HepG2 (cell line): ENCODE measurements at regions not wholly inside any gene's neighbourhood (a gene's known extent, or its start where the extent isn't known, plus 50 kb on each side); places are given as distances from the start of the nearest gene placed in this dataset.

Experiments
- CREB1 ChIP-seq, 2 experiments: fragments of 450-650 bp in 1 of 2; IDR thresholded peaks; 2 replicates each; pipeline ENCODE4 v1.6.1; 2016 to 2017; ENCODE audit warnings: control low read depth in 1 of 2, mild to moderate bottlenecking in 1 of 2, missing compliant biosample characterization in 1 of 2, missing genetic modification characterization in 1 of 2
- GTF2F1 ChIP-seq: fragments of 150-350 bp; IDR thresholded peaks from 2 replicates; pipeline ENCODE4 v1.6.1; 2014; ENCODE audit warnings: low read length
- RFX5 ChIP-seq: IDR thresholded peaks from 2 replicates; pipeline ENCODE4 v1.6.1; 2011; ENCODE audit warnings: low read depth, low read length, improper control_type of control experiment
- SP1 ChIP-seq, 2 experiments: fragments of 450-650 bp in 1 of 2; sonication (generic) in 1 of 2; formaldehyde crosslinking in 1 of 2; IDR thresholded peaks; 2 replicates each; pipeline versions ENCODE4 v1.4.0 to v1.6.1; 2016 to 2020; ENCODE audit warnings: missing genetic modification reagents in 1 of 2

DNA sequence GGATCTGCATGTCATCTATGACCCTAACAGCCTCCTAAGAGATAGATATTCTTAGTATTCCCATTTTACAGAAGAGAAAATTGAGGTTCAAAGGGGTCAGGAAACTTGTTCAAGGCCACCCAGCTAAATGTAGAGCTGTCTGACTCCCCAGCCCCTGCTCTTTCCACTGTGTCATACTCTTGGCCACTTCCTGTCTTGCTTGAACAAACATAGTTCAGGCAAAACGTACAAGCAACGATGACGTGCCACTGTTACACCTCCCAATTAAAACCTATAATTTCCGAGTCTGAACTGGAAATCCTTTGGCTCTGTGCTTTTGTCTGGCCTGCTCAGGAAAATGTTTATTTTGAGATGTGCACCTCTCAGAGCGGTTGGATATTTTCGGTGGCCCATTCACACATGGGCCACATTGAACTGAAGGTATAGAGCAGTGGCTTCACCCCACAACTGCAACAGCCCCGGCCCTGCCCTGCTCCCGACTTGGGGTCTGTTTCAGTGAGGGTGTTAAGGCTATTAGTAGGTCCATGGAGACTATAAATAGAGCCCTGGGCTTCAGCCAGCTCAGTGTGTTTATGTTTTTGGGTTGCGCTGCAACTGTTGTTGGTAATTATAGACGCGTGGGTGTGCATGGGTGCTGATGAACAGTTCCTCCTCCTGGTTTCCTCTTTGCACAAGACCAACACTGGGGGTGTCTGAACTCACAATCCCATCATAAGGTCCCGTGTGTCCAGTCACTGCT lies 172.3 kb upstream of the ADO start:
- TF ChIP-seq GTF2F1, result no peak
- TF ChIP-seq CREB1 (IDR thresholded peaks at IDR 0.05), result no peak
- no peak for TF ChIP-seq CREB1 (CRISPR knock-in tag; IDR thresholded peaks at IDR 0.05)
- TF ChIP-seq RFX5, result no peak
- no peak for TF ChIP-seq SP1 (IDR thresholded peaks at IDR 0.05)
- no peak for TF ChIP-seq SP1 (CRISPR knock-in tag; IDR thresholded peaks at IDR 0.05)
